CD4-positive, alpha-beta T cell treated with Interferon alpha-2 for 1 hour (primary cell): ENCODE measurements at regions not wholly inside any gene's neighbourhood (a gene's known extent, or its start where the extent isn't known, plus 50 kb on each side); places are given as distances from the start of the nearest gene placed in this dataset.
"Not testable (repeated sequence)": the region's sequence is repeated elsewhere in the genome, so short reads cannot be mapped to it uniquely, and the experiment has no call there.

Source experiments
- DNase-seq, 2 donors: peaks; one replicate each; pipeline ENCODE4 v3.0.0-alpha.2; 2020 to 2022

GRCh38 chrX:80508083-80508482 lies 87.8 kb downstream of the TENT5D start:
- not testable (repeated sequence) for DNase-seq

- DNase-seq: no peak
These were observed 91.9 kb downstream of the TENT5D start for GRCh38 chrX:80511969-80512760.

GRCh38 chrX:80512924-80513323 lies 92.7 kb downstream of the TENT5D start:
- DNase-seq: no peak

GRCh38 chrX:80513625-80514024 lies 93.4 kb downstream of the TENT5D start:
- DNase-seq: no peak

GRCh38 chrX:80537096-80537495 lies 116.8 kb downstream of the TENT5D start:
- DNase-seq: no peak

GRCh38 chrX:80550722-80551121 lies 130.5 kb downstream of the TENT5D start:
- DNase-seq: no peak

GRCh38 chrX:80556148-80556547 lies 135.9 kb downstream of the TENT5D start:
- no peak for DNase-seq

GRCh38 chrX:80572636-80573035 lies 152.4 kb downstream of the TENT5D start:
- DNase-seq: no peak

GRCh38 chrX:80573275-80573674 lies 153.0 kb downstream of the TENT5D start:
- no peak for DNase-seq

- not testable (repeated sequence) for DNase-seq
These were observed 154.3 kb downstream of the TENT5D start for GRCh38 chrX:80574486-80575086.

GRCh38 chrX:80576267-80576666 lies 156.0 kb downstream of the TENT5D start:
- DNase-seq: no peak

GRCh38 chrX:80576806-80577533 lies 156.7 kb downstream of the TENT5D start:
- no peak for DNase-seq

GRCh38 chrX:80578517-80579105 lies 158.4 kb downstream of the TENT5D start:
- DNase-seq: peak in 1 of 2 donors; percentile 3

GRCh38 chrX:80590992-80591391 lies 170.7 kb downstream of the TENT5D start:
- not testable (repeated sequence) for DNase-seq

GRCh38 chrX:80602036-80602860 lies 182.0 kb downstream of the TENT5D start:
- DNase-seq: no peak
